Mucosa of stomach (tissue), 1 donor: ENCODE measurements at regions not wholly inside any gene's neighbourhood (a gene's known extent, or its start where the extent isn't known, plus 50 kb on each side); places are given as distances from the start of the nearest gene placed in this dataset.
"Not testable (repeated sequence)": the region's sequence is repeated elsewhere in the genome, so short reads cannot be mapped to it uniquely, and the experiment has no call there.

ENCODE experiments used
- H3K27me3 ChIP-seq: one replicate; pipeline ENCODE4 v1.7.0; 2013; ENCODE audit warnings: mild to moderate bottlenecking, low read length; ENCODE audit not compliant: control insufficient read depth, insufficient read depth
- H3K36me3 ChIP-seq: one replicate; pipeline ENCODE4 v1.7.0; 2013; ENCODE audit warnings: low read length; ENCODE audit not compliant: control insufficient read depth, insufficient read depth
- H3K4me1 ChIP-seq: one replicate; pipeline ENCODE4 v1.7.0; 2013; ENCODE audit warnings: mild to moderate bottlenecking, low read length; ENCODE audit not compliant: control insufficient read depth, insufficient read depth
- H3K4me3 ChIP-seq: one replicate; pipeline ENCODE4 v1.7.0; 2013; ENCODE audit warnings: low read length
- H3K9ac ChIP-seq: one replicate; pipeline ENCODE4 v1.7.0; 2013; ENCODE audit warnings: mild to moderate bottlenecking, low read length, moderate library complexity
- H3K9me3 ChIP-seq: one replicate; pipeline ENCODE4 v1.7.0; 2013; ENCODE audit warnings: mild to moderate bottlenecking, low read length, moderate library complexity; ENCODE audit not compliant: control insufficient read depth
- donor health status: Pancreatic carcinoma.

GRCh38 chr22:23454345-23454744, 125.7 kb downstream of the IGLL1 start:
- not testable (repeated sequence) for H3K27me3 ChIP-seq, H3K4me3 ChIP-seq, H3K9ac ChIP-seq, H3K4me1 ChIP-seq, H3K36me3 ChIP-seq, H3K9me3 ChIP-seq

GRCh38 chr22:23453277-23453676, 126.8 kb downstream of the IGLL1 start:
- H3K9me3 ChIP-seq, result no peaks in the 10 kb centered on the region
- no peaks in the 10 kb centered on the region for H3K27me3 ChIP-seq
- H3K4me1 ChIP-seq, result no peaks in the 10 kb centered on the region
- no peak overlapping the region for H3K4me3 ChIP-seq
- H3K36me3 ChIP-seq, result no peaks in the 10 kb centered on the region
- H3K9ac ChIP-seq, result no peak overlapping the region

- H3K27me3 ChIP-seq, result no peaks in the 10 kb centered on the region
- no peaks in the 10 kb centered on the region for H3K36me3 ChIP-seq
- H3K9me3 ChIP-seq, result no peaks in the 10 kb centered on the region
- no peak overlapping the region for H3K4me3 ChIP-seq
- no peak overlapping the region for H3K9ac ChIP-seq
- H3K4me1 ChIP-seq, result no peaks in the 10 kb centered on the region
Observed at GRCh38 chr22:23452231-23453010, 127.7 kb downstream of the IGLL1 start.

- H3K4me3 ChIP-seq, H3K4me1 ChIP-seq, H3K36me3 ChIP-seq, H3K9me3 ChIP-seq, H3K27me3 ChIP-seq, H3K9ac ChIP-seq: not testable (repeated sequence)
Observed at GRCh38 chr22:23451452-23452230, 128.4 kb downstream of the IGLL1 start.

GRCh38 chr22:23450821-23451220, 129.3 kb downstream of the IGLL1 start:
- H3K36me3 ChIP-seq, H3K9me3 ChIP-seq, H3K4me3 ChIP-seq, H3K4me1 ChIP-seq, H3K27me3 ChIP-seq, H3K9ac ChIP-seq: not testable (repeated sequence)

GRCh38 chr22:23450434-23450795, 129.7 kb downstream of the IGLL1 start:
- H3K9ac ChIP-seq, result no peak overlapping the region
- H3K4me3 ChIP-seq, result no peak overlapping the region
- H3K9me3 ChIP-seq, result no peaks in the 10 kb centered on the region
- no peaks in the 10 kb centered on the region for H3K4me1 ChIP-seq
- no peaks in the 10 kb centered on the region for H3K27me3 ChIP-seq
- no peaks in the 10 kb centered on the region for H3K36me3 ChIP-seq

GRCh38 chr22:23449748-23450433, 130.2 kb downstream of the IGLL1 start:
- not testable (repeated sequence) for H3K9ac ChIP-seq, H3K4me3 ChIP-seq, H3K27me3 ChIP-seq, H3K9me3 ChIP-seq, H3K36me3 ChIP-seq, H3K4me1 ChIP-seq

GRCh38 chr22:23448499-23449288, 131.4 kb downstream of the IGLL1 start:
- H3K9ac ChIP-seq, H3K4me1 ChIP-seq, H3K27me3 ChIP-seq, H3K36me3 ChIP-seq, H3K4me3 ChIP-seq, H3K9me3 ChIP-seq: not testable (repeated sequence)

GRCh38 chr22:23446796-23447350, 133.2 kb downstream of the IGLL1 start:
- H3K4me1 ChIP-seq, result no peaks in the 10 kb centered on the region
- no peaks in the 10 kb centered on the region for H3K9me3 ChIP-seq
- H3K4me3 ChIP-seq, result no peak overlapping the region
- H3K27me3 ChIP-seq, result no peaks in the 10 kb centered on the region
- H3K36me3 ChIP-seq, result no peaks in the 10 kb centered on the region
- no peak overlapping the region for H3K9ac ChIP-seq

GRCh38 chr22:23446194-23446593, 133.9 kb downstream of the IGLL1 start:
- not testable (repeated sequence) for H3K9ac ChIP-seq, H3K9me3 ChIP-seq, H3K4me1 ChIP-seq, H3K4me3 ChIP-seq, H3K36me3 ChIP-seq, H3K27me3 ChIP-seq

GRCh38 chr22:23443905-23444304, 136.2 kb downstream of the IGLL1 start:
- H3K9ac ChIP-seq, H3K36me3 ChIP-seq, H3K27me3 ChIP-seq, H3K4me1 ChIP-seq, H3K9me3 ChIP-seq, H3K4me3 ChIP-seq: not testable (repeated sequence)
